ENCODE measurements at regions not wholly inside any gene's neighbourhood (a gene's known extent, or its start where the extent isn't known, plus 50 kb on each side); places are given as distances from the start of the nearest gene placed in this dataset.

DNA sequence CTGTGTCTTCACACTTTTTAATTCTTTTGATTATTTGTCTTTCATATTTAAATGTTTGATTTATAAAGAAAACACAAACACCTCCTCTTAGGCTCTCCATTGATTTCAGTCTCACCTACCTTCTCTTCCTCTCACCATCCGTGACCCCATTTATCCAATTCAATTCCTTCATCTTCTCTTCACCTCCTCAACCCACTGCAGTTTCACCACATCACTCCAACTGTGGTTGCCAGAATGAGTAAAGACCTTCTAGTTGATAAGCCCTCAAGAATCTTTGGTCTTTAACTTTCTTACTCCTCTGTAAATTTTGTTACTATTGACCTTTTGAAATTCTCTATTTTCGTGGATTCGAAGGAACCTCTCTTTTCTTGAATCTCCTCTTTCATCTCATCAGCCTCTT, 260.7 kb downstream of the CHRM3 start:
- TF ChIP-seq, protein P1, sequence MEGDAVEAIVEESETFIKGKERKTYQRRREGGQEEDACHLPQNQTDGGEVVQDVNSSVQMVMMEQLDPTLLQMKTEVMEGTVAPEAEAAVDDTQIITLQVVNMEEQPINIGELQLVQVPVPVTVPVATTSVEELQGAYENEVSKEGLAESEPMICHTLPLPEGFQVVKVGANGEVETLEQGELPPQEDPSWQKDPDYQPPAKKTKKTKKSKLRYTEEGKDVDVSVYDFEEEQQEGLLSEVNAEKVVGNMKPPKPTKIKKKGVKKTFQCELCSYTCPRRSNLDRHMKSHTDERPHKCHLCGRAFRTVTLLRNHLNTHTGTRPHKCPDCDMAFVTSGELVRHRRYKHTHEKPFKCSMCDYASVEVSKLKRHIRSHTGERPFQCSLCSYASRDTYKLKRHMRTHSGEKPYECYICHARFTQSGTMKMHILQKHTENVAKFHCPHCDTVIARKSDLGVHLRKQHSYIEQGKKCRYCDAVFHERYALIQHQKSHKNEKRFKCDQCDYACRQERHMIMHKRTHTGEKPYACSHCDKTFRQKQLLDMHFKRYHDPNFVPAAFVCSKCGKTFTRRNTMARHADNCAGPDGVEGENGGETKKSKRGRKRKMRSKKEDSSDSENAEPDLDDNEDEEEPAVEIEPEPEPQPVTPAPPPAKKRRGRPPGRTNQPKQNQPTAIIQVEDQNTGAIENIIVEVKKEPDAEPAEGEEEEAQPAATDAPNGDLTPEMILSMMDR (IDR thresholded peaks at IDR 0.05) = no peak
- no peak for TF ChIP-seq POLR2AphosphoS5 (IDR thresholded peaks at IDR 0.05)

Data from breast epithelium (tissue), 3 donors.